Stimulated activated CD4-positive, alpha-beta T cell treated with anti-CD3 and anti-CD28 coated beads, Interleukin-1b, Interleukin-23, amount 100 ng/mL, for 48 hours (primary cell): ENCODE measurements at regions not wholly inside any gene's neighbourhood (a gene's known extent, or its start where the extent isn't known, plus 50 kb on each side); places are given as distances from the start of the nearest gene placed in this dataset.
"Not testable (repeated sequence)": the region's sequence is repeated elsewhere in the genome, so short reads cannot be mapped to it uniquely, and the experiment has no call there.

Experiments
- DNase-seq: peaks from one replicate; pipeline ENCODE4 v3.0.0-alpha.2; 2020

- DNase-seq: no peak
These were observed 212.5 kb downstream of the TOMM20 start for GRCh38 chr1:234915924-234916675.

- DNase-seq: no peak
These were observed 213.9 kb downstream of the TOMM20 start for GRCh38 chr1:234914606-234915290.

- DNase-seq: no peak
These were observed 214.9 kb downstream of the TOMM20 start for GRCh38 chr1:234913771-234914170.

- no peak for DNase-seq
These were observed 215.4 kb downstream of the TOMM20 start for GRCh38 chr1:234913278-234913649.

GRCh38 chr1:234912548-234913277 is 215.9 kb downstream of the TOMM20 start:
- DNase-seq: no peak

GRCh38 chr1:234911787-234912186 is 216.8 kb downstream of the TOMM20 start:
- DNase-seq: no peak

GRCh38 chr1:234911136-234911535 is 217.5 kb downstream of the TOMM20 start:
- DNase-seq: not testable (repeated sequence)

GRCh38 chr1:234909851-234910250 is 218.8 kb downstream of the TOMM20 start:
- DNase-seq: no peak

- DNase-seq: no peak
These were observed 219.3 kb downstream of the TOMM20 start for GRCh38 chr1:234909307-234909810.

- DNase-seq: no peak
These were observed 220.1 kb downstream of the TOMM20 start for GRCh38 chr1:234908571-234908970.

- no peak for DNase-seq
These were observed 220.7 kb downstream of the TOMM20 start for GRCh38 chr1:234907940-234908405.

- DNase-seq: no peak
These were observed 221.3 kb downstream of the TOMM20 start for GRCh38 chr1:234907208-234907939.

- DNase-seq: no peak
These were observed 222.0 kb downstream of the TOMM20 start for GRCh38 chr1:234906654-234907053.

- no peak for DNase-seq
These were observed 225.7 kb downstream of the TOMM20 start for GRCh38 chr1:234902774-234903547.

- no peak for DNase-seq
These were observed 227.1 kb downstream of the TOMM20 start for GRCh38 chr1:234901491-234902049.

GRCh38 chr1:234900595-234900994 is 228.0 kb downstream of the TOMM20 start:
- DNase-seq: no peak

- no peak for DNase-seq
These were observed 228.9 kb downstream of the TOMM20 start for GRCh38 chr1:234899730-234900072.

GRCh38 chr1:234899041-234899729 is 229.5 kb downstream of the TOMM20 start:
- DNase-seq: no peak

- no peak for DNase-seq
These were observed 230.1 kb downstream of the TOMM20 start for GRCh38 chr1:234898455-234899033.

GRCh38 chr1:234897754-234898454 is 230.7 kb downstream of the TOMM20 start:
- DNase-seq: no peak
